Pancreas (tissue), 10 donors: ENCODE measurements at regions not wholly inside any gene's neighbourhood (a gene's known extent, or its start where the extent isn't known, plus 50 kb on each side); places are given as distances from the start of the nearest gene placed in this dataset.

Experiments
- ATAC-seq, 4 donors: fragments of 200-7000 bp; cut with Tn5 transposase; one replicate each; pipeline versions ENCODE4 v1.8.0 to v1.9.1; 2020; ENCODE audit warnings: mild to moderate bottlenecking in 4 of 4, moderate library complexity in 4 of 4
- DNase-seq, 6 donors: peaks; one replicate each; pipeline ENCODE4 v3.0.0-alpha.2; 2020
- FAIRE-seq: peaks from 2 replicates; lab custom pipeline; 2012; peaks lifted over from hg19 to GRCh38; lab: Jason Lieb, UNC
- H3K27ac ChIP-seq, 4 donors: fragments of 200-600 bp; sonication (generic); 1 replicate in 3 of 4; 2 replicates in 1 of 4; pipeline versions ENCODE4 v1.5.0 to v1.8.0; 2020
- H3K27me3 ChIP-seq, 4 donors: fragments of 200-600 bp; one replicate each; pipeline ENCODE4 v1.8.0; 2021
- H3K36me3 ChIP-seq, 3 donors: fragments of 200-600 bp; sonication (generic) in 1 of 3; one replicate each; pipeline versions ENCODE4 v1.5.0 to v1.8.0; 2020 to 2021
- H3K4me1 ChIP-seq, 3 donors: fragments of 200-600 bp; one replicate each; pipeline ENCODE4 v1.8.0; 2021
- H3K4me3 ChIP-seq, 4 donors: fragments of 200-600 bp; sonication (generic) in 2 of 4; one replicate each; pipeline versions ENCODE4 v1.5.0 to v1.8.0; 2020 to 2021
- H3K9me3 ChIP-seq, 4 donors: fragments of 200-600 bp; one replicate each; pipeline ENCODE4 v1.8.0; 2021
- WGBS, 2 donors: extraction: QIAGEN DNeasy Blood & Tissue Kit; methylation state at CpG; one replicate each; pipeline ENCODE4 v1.1.7; 2013; 5-methylcytosine and 5-hydroxymethylcytosine counted together
- intact Hi-C, 3 donors: fragments of 100-400 bp; cut with DNase I; formaldehyde crosslinking; loops; one replicate each; pipeline versions ENCODE4 v1.11.1 to v1.14.2; 2022
- TF ChIP-seq, protein P1 (sequence below), 4 donors: fragments of 200-600 bp; sonication (generic) in 3 of 4; IDR thresholded peaks; one replicate each; pipeline versions ENCODE4 v1.5.0 to v1.8.0; 2021; ENCODE audit warnings: antibody characterized with exemption in 4 of 4
- donor health status: healthy with polysubstance abuse.
- donor health status: DM: no; HTN: no; CAD: no; lungs with moderate emphysema.
- donor health status: DM: no; HTN: no; CAD: no.
- donor health status: control.
- donor health status: control.
- donor health status: Bipolar disorder and iron deficiency.
- donor health status: DM: yes; HTN: yes; CAD: no.
- donor health status: DM: no; HTN: no; CAD: no.
- donor health status: DM: no; HTN: no; CAD: no.
- donor health status: DM: yes; HTN: yes; CAD: no.

GRCh38 chr21:20419772-20420171 is 578.4 kb upstream of the NCAM2 start:
- no peaks in the 10 kb centered on the region for H3K9me3 ChIP-seq
- intact Hi-C loops: no loop called here
- no peaks in the 10 kb centered on the region for H3K4me1 ChIP-seq
- H3K27ac ChIP-seq: no peak overlapping the region
- H3K4me3 ChIP-seq: no peak overlapping the region
- H3K27me3 ChIP-seq: no peaks in the 10 kb centered on the region
- TF ChIP-seq, protein P1, sequence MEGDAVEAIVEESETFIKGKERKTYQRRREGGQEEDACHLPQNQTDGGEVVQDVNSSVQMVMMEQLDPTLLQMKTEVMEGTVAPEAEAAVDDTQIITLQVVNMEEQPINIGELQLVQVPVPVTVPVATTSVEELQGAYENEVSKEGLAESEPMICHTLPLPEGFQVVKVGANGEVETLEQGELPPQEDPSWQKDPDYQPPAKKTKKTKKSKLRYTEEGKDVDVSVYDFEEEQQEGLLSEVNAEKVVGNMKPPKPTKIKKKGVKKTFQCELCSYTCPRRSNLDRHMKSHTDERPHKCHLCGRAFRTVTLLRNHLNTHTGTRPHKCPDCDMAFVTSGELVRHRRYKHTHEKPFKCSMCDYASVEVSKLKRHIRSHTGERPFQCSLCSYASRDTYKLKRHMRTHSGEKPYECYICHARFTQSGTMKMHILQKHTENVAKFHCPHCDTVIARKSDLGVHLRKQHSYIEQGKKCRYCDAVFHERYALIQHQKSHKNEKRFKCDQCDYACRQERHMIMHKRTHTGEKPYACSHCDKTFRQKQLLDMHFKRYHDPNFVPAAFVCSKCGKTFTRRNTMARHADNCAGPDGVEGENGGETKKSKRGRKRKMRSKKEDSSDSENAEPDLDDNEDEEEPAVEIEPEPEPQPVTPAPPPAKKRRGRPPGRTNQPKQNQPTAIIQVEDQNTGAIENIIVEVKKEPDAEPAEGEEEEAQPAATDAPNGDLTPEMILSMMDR (IDR thresholded peaks at IDR 0.05): no peak
- ATAC-seq (no peak), FAIRE-seq (no peak), DNase-seq (no peak)
- no peaks in the 10 kb centered on the region for H3K36me3 ChIP-seq
- 49 to 64% methylated on average over 2 of the region's 2 CpGs for WGBS, 2 donors

- no peaks in the 10 kb centered on the region for H3K27me3 ChIP-seq
- DNase-seq (no peak), FAIRE-seq (no peak), ATAC-seq (no peak)
- H3K9me3 ChIP-seq: no peaks in the 10 kb centered on the region
- H3K27ac ChIP-seq: no peak overlapping the region
- H3K36me3 ChIP-seq: no peaks in the 10 kb centered on the region
- intact Hi-C loops: no loop called here
- H3K4me3 ChIP-seq: no peak overlapping the region
- H3K4me1 ChIP-seq: no peaks in the 10 kb centered on the region
- 63 to 74% methylated on average over 7 of the region's 7 CpGs for WGBS, 2 donors
- TF ChIP-seq, protein P1 (IDR thresholded peaks at IDR 0.05): no peak
Measured at GRCh38 chr21:20424943-20425342, 573.3 kb upstream of the NCAM2 start.

GRCh38 chr21:20425856-20426255 is 572.4 kb upstream of the NCAM2 start:
- ATAC-seq (no peak), DNase-seq (no peak), FAIRE-seq (no peak)
- TF ChIP-seq, protein P1 (IDR thresholded peaks at IDR 0.05): no peak
- WGBS, 2 donors: 70 to 86% methylated on average over 12 of the region's 12 CpGs
- H3K27me3 ChIP-seq: no peaks in the 10 kb centered on the region
- H3K36me3 ChIP-seq: no peaks in the 10 kb centered on the region
- H3K27ac ChIP-seq: no peak overlapping the region
- intact Hi-C loops: no loop called here
- no peaks in the 10 kb centered on the region for H3K9me3 ChIP-seq
- H3K4me3 ChIP-seq: no peak overlapping the region
- no peaks in the 10 kb centered on the region for H3K4me1 ChIP-seq

- ATAC-seq (no peak), FAIRE-seq (no peak), DNase-seq (no peak)
- 48 to 80% methylated on average over 5 of the region's 5 CpGs for WGBS, 2 donors
- Histone ChIP-seq H3K27ac (no peak overlapping the region), H3K4me3 (no peak overlapping the region), H3K4me1 (no peaks in the 10 kb centered on the region), H3K9me3 (no peaks in the 10 kb centered on the region), H3K36me3 (no peaks in the 10 kb centered on the region), H3K27me3 (peaks cover 0 to 7% (median 0%) of the 10 kb centered on the region in 4 donors)
- intact Hi-C loops: no loop called here
- TF ChIP-seq, protein P1 (IDR thresholded peaks at IDR 0.05): no peak
Measured at GRCh38 chr21:20440338-20440737, 557.9 kb upstream of the NCAM2 start.

GRCh38 chr21:20443558-20444155 is 554.6 kb upstream of the NCAM2 start:
- Histone ChIP-seq H3K36me3 (no peaks in the 10 kb centered on the region), H3K4me3 (no peak overlapping the region), H3K27me3 (peaks cover 0 to 7% (median 0%) of the 10 kb centered on the region in 4 donors), H3K4me1 (no peaks in the 10 kb centered on the region), H3K27ac (no peak overlapping the region), H3K9me3 (no peaks in the 10 kb centered on the region)
- ATAC-seq: peak in 3 of 4 donors; percentile 12 to 58 (median 48)
- intact Hi-C loops: no loop called here
- TF ChIP-seq, protein P1 (IDR thresholded peaks at IDR 0.05): peak; percentile 28 to 53 (median 44)
- 46 to 51% methylated on average over 13 of the region's 13 CpGs for WGBS, 2 donors
- no peak for FAIRE-seq
- DNase-seq: no peak
